ENCODE measurements at regions not wholly inside any gene's neighbourhood (a gene's known extent, or its start where the extent isn't known, plus 50 kb on each side); places are given as distances from the start of the nearest gene placed in this dataset.

GRCh38 chr4:124806403-124806802, 93.9 kb upstream of the ANKRD50 start:
- TF ChIP-seq, protein P1, sequence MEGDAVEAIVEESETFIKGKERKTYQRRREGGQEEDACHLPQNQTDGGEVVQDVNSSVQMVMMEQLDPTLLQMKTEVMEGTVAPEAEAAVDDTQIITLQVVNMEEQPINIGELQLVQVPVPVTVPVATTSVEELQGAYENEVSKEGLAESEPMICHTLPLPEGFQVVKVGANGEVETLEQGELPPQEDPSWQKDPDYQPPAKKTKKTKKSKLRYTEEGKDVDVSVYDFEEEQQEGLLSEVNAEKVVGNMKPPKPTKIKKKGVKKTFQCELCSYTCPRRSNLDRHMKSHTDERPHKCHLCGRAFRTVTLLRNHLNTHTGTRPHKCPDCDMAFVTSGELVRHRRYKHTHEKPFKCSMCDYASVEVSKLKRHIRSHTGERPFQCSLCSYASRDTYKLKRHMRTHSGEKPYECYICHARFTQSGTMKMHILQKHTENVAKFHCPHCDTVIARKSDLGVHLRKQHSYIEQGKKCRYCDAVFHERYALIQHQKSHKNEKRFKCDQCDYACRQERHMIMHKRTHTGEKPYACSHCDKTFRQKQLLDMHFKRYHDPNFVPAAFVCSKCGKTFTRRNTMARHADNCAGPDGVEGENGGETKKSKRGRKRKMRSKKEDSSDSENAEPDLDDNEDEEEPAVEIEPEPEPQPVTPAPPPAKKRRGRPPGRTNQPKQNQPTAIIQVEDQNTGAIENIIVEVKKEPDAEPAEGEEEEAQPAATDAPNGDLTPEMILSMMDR (conservative IDR thresholded peaks at IDR 0.05; ENCODE audit: low read depth, low read length) = no peak
- no peak for TF ChIP-seq EZH2 (IDR thresholded peaks at IDR 0.05; ENCODE audit: borderline replicate concordance, low read depth, low read length, poor library complexity, severe bottlenecking)

All from A673 (cell line).